GM12878 (cell line): ENCODE measurements at regions not wholly inside any gene's neighbourhood (a gene's known extent, or its start where the extent isn't known, plus 50 kb on each side); places are given as distances from the start of the nearest gene placed in this dataset.
"Not testable (repeated sequence)": the region's sequence is repeated elsewhere in the genome, so short reads cannot be mapped to it uniquely, and the experiment has no call there.

Experiments
- ATAC-seq: fragments of 200-7000 bp; cut with Tn5 transposase; 3 replicates; pipeline ENCODE4 v1.9.1; 2020; ENCODE audit warnings: mild to moderate bottlenecking, moderate library complexity
- BruUV-seq: library from RNA; stranded (reverse); fragments of 400-500 nt; replicated peaks from 2 replicates; lab custom pipeline; 2021; lab: Mats Ljungman, UMichigan
- CTCF ChIA-PET: fragments of 300-600 bp; sonication (Branson Sonifier 250); formaldehyde crosslinking; extraction: SDS; loops from one replicate; lab custom pipeline; 2021; ENCODE audit warnings: inconsistent platforms; lab: Yijun Ruan, JAX
- POLR2A ChIA-PET: fragments of 350-600 bp; formaldehyde crosslinking; extraction: SDS; loops from one replicate; lab custom pipeline; 2021; ENCODE audit warnings: inconsistent platforms; lab: Charles Lee
- RAD21 ChIA-PET: fragments of 300-600 bp; sonication (Branson Sonifier 250); formaldehyde crosslinking; loops from one replicate; lab custom pipeline; 2023; ENCODE audit warnings: antibody characterized with exemption; ENCODE audit not compliant: unreplicated experiment; lab: Charles Lee
- SMC1A ChIA-PET: fragments of 300-600 bp; sonication (Branson Sonifier 250); formaldehyde crosslinking; loops from one replicate; lab custom pipeline; 2023; ENCODE audit not compliant: unreplicated experiment, uncharacterized antibody; lab: Charles Lee
- DNase-seq: peaks from one replicate; pipeline ENCODE4 v3.0.0-alpha.2; 2011; ENCODE audit warnings: low read depth, low spot score
- FAIRE-seq: peaks from 3 replicates; lab custom pipeline; 2011; peaks lifted over from hg19 to GRCh38; lab: Jason Lieb, UNC
- H2AFZ ChIP-seq: 2 replicates; pipeline ENCODE4 v1.6.0; 2011; ENCODE audit warnings: low read depth, low read length, control low read depth; ENCODE audit not compliant: control insufficient read depth
- H3K27ac ChIP-seq: 2 replicates; pipeline ENCODE4 v1.5.1; 2011; ENCODE audit warnings: control low read depth; ENCODE audit not compliant: control insufficient read depth, insufficient read depth
- H3K27me3 ChIP-seq, 2 experiments: replicated peaks in 1 of 2; 2 replicates each; pipeline versions ENCODE4 v1.6.0 to v1.6.1; 2011; ENCODE audit warnings: low read length in 1 of 2; ENCODE audit not compliant: control insufficient read depth in 2 of 2, insufficient read depth in 2 of 2
- H3K36me3 ChIP-seq, 2 experiments: 2 replicates each; pipeline ENCODE4 v1.5.1; 2011; ENCODE audit warnings: low read length in 1 of 2; ENCODE audit not compliant: control insufficient read depth in 2 of 2, insufficient read depth in 2 of 2
- H3K4me1 ChIP-seq: 2 replicates; pipeline ENCODE4 v1.6.1; 2011; ENCODE audit warnings: mild to moderate bottlenecking, low read length, moderate library complexity, mixed read lengths; ENCODE audit not compliant: control insufficient read depth, insufficient read depth
- H3K4me2 ChIP-seq: 2 replicates; pipeline ENCODE4 v1.6.0; 2011; ENCODE audit warnings: control low read depth; ENCODE audit not compliant: control insufficient read depth, insufficient read depth
- H3K4me3 ChIP-seq: fragments of 200-600 bp; sonication (generic); 2 replicates; pipeline ENCODE4 v1.5.1; 2016
- H3K79me2 ChIP-seq: 2 replicates; pipeline ENCODE4 v1.6.0; 2011; ENCODE audit warnings: low read length; ENCODE audit not compliant: control insufficient read depth, insufficient read depth
- H3K9ac ChIP-seq: 2 replicates; pipeline ENCODE4 v1.8.0; 2011; ENCODE audit warnings: low read length, control low read depth, mixed read lengths; ENCODE audit not compliant: control insufficient read depth, insufficient read depth
- H3K9me3 ChIP-seq: replicated peaks from 3 replicates; pipeline ENCODE4 v1.5.1; 2011; ENCODE audit warnings: mild to moderate bottlenecking, low read length; ENCODE audit not compliant: control insufficient read depth, insufficient read depth
- H4K20me1 ChIP-seq: 2 replicates; pipeline ENCODE4 v1.6.0; 2011; ENCODE audit not compliant: control insufficient read depth, insufficient read depth
- WGBS: methylation state at CpG from one replicate; pipeline ENCODE4 v1.1.6; 2016; ENCODE audit warnings: low lambda C conversion rate; ENCODE audit not compliant: insufficient replicate concordance, insufficient coverage; ENCODE audit errors: missing lambda C conversion rate; 5-methylcytosine and 5-hydroxymethylcytosine counted together
- in situ Hi-C: fragments of 300-500 bp; cut with MboI; formaldehyde crosslinking; loops from 9 replicates; pipeline ENCODE4 v1.14.3; 2018; ENCODE audit warnings: mixed read lengths
- intact Hi-C: fragments of 100-400 bp; cut with micrococcal nuclease; formaldehyde crosslinking; loops from one replicate; pipeline ENCODE4 v1.14.2; 2022; ENCODE audit not compliant: unreplicated experiment

DNA sequence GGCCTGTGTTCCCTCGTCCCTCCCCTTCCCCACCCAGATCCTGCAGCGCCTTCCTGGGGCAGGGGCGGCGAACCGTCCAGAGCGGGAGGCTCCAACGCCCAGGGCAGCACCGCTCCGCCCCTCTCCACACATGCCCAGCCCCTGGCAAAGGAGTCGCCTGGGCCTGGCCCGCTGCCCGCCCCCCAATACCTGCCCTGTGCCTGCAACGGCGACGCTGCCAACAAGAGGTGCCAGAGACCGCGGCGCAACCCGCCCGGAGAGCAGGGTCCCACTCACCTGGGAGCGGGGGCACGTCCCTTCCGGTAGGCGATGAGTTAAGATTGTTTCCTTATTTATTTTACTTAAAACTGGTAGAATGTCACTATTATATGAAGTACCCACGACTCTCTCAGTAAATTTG lies 77.5 kb upstream of the ZNG1F start:
- H3K9ac ChIP-seq, CTCF ChIA-PET: not testable (repeated sequence)

DNA sequence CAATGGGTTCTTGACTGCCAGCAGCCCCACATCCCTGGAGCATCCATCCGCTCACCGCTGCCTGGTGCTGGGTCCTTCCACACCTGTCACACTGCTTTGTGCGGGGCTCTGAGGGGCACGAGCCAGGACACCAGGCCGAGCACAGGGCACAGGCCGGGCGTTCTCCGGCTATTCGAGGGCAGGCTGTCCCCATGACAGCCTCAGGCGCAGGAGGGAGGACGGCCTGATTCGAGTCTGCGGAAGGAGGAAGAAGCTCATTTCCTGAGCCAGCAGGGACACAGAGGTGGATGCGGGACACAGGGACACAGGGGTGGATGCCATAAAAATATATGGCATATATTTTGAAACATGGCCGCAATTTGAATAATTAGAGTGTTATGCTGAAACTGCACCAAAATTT lies 76.9 kb upstream of the ZNG1F start:
- DNase-seq, BruUV-seq: not testable (repeated sequence)

More for the DNA sequence above, 77.5 kb upstream of the ZNG1F start:
- RAD21 ChIA-PET, H3K27ac ChIP-seq, H2AFZ ChIP-seq, ATAC-seq, intact Hi-C loops, H4K20me1 ChIP-seq, H3K36me3 ChIP-seq, H3K79me2 ChIP-seq, H3K4me3 ChIP-seq, FAIRE-seq, in situ Hi-C loops, POLR2A ChIA-PET, DNase-seq, H3K9me3 ChIP-seq, SMC1A ChIA-PET, BruUV-seq, H3K4me1 ChIP-seq, H3K27me3 ChIP-seq: not testable (repeated sequence)
- 0 out of 2 replicates have a peak overlapping the region, but pooled peaks have one; percentile 3 for H3K4me2 ChIP-seq
- 70% methylated on average over 21 of the region's 25 CpGs for WGBS

DNA sequence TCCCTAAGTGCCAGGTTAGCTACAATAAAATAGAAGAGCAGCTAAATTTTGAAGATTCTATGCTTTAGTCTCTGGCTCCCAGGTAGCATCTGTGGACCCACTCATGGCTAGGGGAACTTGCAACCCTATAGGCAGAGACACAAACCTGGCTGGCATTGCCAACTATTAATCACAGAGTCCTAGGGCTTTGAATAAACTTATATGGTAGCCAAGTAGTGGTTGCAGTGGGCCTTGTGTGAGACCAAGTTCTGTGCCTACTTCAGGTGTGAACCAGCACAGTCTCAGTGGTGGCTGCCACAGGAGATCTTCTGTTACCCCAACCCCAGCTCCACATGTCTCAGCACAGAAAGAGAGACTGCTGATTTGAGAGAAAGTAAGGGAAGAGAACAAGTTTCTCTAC lies 62.9 kb upstream of the ZNG1F start:
- SMC1A ChIA-PET, DNase-seq, H3K9ac ChIP-seq, FAIRE-seq, H3K79me2 ChIP-seq, BruUV-seq, ATAC-seq, H3K4me3 ChIP-seq, H3K36me3 ChIP-seq, intact Hi-C loops, in situ Hi-C loops, H3K4me2 ChIP-seq, H3K9me3 ChIP-seq, H4K20me1 ChIP-seq, H3K27me3 ChIP-seq, POLR2A ChIA-PET, H2AFZ ChIP-seq, H3K4me1 ChIP-seq, RAD21 ChIA-PET, CTCF ChIA-PET, H3K27ac ChIP-seq: not testable (repeated sequence)

More for the DNA sequence above, 76.9 kb upstream of the ZNG1F start:
- H3K27me3 ChIP-seq, H3K4me1 ChIP-seq, FAIRE-seq, ATAC-seq, H3K27ac ChIP-seq, in situ Hi-C loops, H3K79me2 ChIP-seq, H3K4me2 ChIP-seq, POLR2A ChIA-PET, H3K4me3 ChIP-seq, CTCF ChIA-PET, SMC1A ChIA-PET, RAD21 ChIA-PET, H3K36me3 ChIP-seq, H3K9ac ChIP-seq, H4K20me1 ChIP-seq, H2AFZ ChIP-seq, intact Hi-C loops, H3K9me3 ChIP-seq: not testable (repeated sequence)
- WGBS, result 76% methylated on average over 10 of the region's 15 CpGs

DNA sequence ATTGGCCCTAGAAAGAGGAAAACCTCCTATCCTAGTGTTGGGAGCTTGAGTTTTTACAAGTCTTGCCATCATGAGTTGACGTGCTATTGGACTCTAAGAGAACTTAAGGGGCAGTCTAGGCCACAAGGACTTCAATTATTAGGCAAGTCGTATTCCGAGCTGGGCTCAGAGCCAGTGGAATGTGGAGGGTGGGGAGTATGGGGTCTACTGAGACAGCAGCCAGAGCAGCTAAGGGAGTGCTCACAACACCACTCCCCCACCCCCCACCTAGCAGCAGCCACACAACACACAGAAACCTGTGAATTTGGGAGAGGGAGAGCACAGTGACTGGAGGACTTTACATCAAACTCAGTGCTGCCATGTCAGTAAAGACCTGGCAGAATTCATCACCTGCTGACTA lies 62.0 kb upstream of the ZNG1F start:
- H3K27ac ChIP-seq, BruUV-seq, ATAC-seq, H4K20me1 ChIP-seq, POLR2A ChIA-PET, CTCF ChIA-PET, H3K9ac ChIP-seq, H2AFZ ChIP-seq, SMC1A ChIA-PET, FAIRE-seq, H3K36me3 ChIP-seq, H3K27me3 ChIP-seq, in situ Hi-C loops, H3K9me3 ChIP-seq, H3K4me2 ChIP-seq, intact Hi-C loops, RAD21 ChIA-PET, H3K4me3 ChIP-seq, H3K4me1 ChIP-seq, H3K79me2 ChIP-seq, DNase-seq: not testable (repeated sequence)
- WGBS, result 9% methylated on average over 3 of the region's 3 CpGs
